Adipocyte (in vitro differentiated cells): ENCODE measurements at regions not wholly inside any gene's neighbourhood (a gene's known extent, or its start where the extent isn't known, plus 50 kb on each side); places are given as distances from the start of the nearest gene placed in this dataset.
"Not testable (repeated sequence)": the region's sequence is repeated elsewhere in the genome, so short reads cannot be mapped to it uniquely, and the experiment has no call there.

Experiments
- DNase-seq: peaks from one replicate; pipeline ENCODE4 v3.0.0-alpha.2; 2015; ENCODE audit warnings: low read depth
- H3K27me3 ChIP-seq: replicated peaks from 2 replicates; pipeline ENCODE4 v1.7.0; 2013; ENCODE audit warnings: mild to moderate bottlenecking, low read length, moderate library complexity; ENCODE audit not compliant: control insufficient read depth, insufficient read depth
- H3K36me3 ChIP-seq: 2 replicates; pipeline ENCODE4 v1.7.0; 2013; ENCODE audit warnings: low read length, mild to moderate bottlenecking, moderate library complexity; ENCODE audit not compliant: control insufficient read depth, insufficient read depth, severe bottlenecking
- H3K4me1 ChIP-seq: 2 replicates; pipeline ENCODE4 v1.7.0; 2013; ENCODE audit warnings: mild to moderate bottlenecking, low read length, moderate library complexity; ENCODE audit not compliant: control insufficient read depth, insufficient read depth
- H3K4me3 ChIP-seq: 2 replicates; pipeline ENCODE4 v1.7.0; 2013; ENCODE audit warnings: mild to moderate bottlenecking, low read length, moderate library complexity
- H3K9ac ChIP-seq: 2 replicates; pipeline ENCODE4 v1.7.0; 2013; ENCODE audit warnings: mild to moderate bottlenecking, low read length, moderate library complexity
- H3K9me3 ChIP-seq: 2 replicates; pipeline ENCODE4 v1.7.0; 2013; ENCODE audit warnings: mild to moderate bottlenecking, low read length, moderate library complexity; ENCODE audit not compliant: control insufficient read depth

- DNase-seq, result no peak
- Histone ChIP-seq H3K27me3 (peaks cover 17% of the 10 kb centered on the region), H3K4me1 (no peaks in the 10 kb centered on the region), H3K9ac (no peak overlapping the region), H3K9me3 (no peaks in the 10 kb centered on the region), H3K36me3 (no peaks in the 10 kb centered on the region), H3K4me3 (no peak overlapping the region)
These were observed 481.4 kb downstream of the TYW1 start for GRCh38 chr7:67478066-67478465.

GRCh38 chr7:67484244-67484751, 487.7 kb downstream of the TYW1 start:
- DNase-seq, result peak; percentile 86
- H3K9me3 ChIP-seq, result no peaks in the 10 kb centered on the region
- peaks cover 36% of the 10 kb centered on the region for H3K27me3 ChIP-seq
- H3K9ac ChIP-seq, result peak overlapping the region; percentile 47
- no peaks in the 10 kb centered on the region for H3K36me3 ChIP-seq
- peak overlapping the region; percentile 70 for H3K4me3 ChIP-seq
- no peaks in the 10 kb centered on the region for H3K4me1 ChIP-seq

GRCh38 chr7:67486401-67486800, 489.8 kb downstream of the TYW1 start:
- no peaks in the 10 kb centered on the region for H3K36me3 ChIP-seq
- H3K9me3 ChIP-seq, result no peaks in the 10 kb centered on the region
- H3K27me3 ChIP-seq, result peaks cover 29% of the 10 kb centered on the region
- no peak overlapping the region for H3K4me3 ChIP-seq
- H3K9ac ChIP-seq, result no peak overlapping the region
- DNase-seq, result no peak
- H3K4me1 ChIP-seq, result no peaks in the 10 kb centered on the region

GRCh38 chr7:67487316-67487715, 490.7 kb downstream of the TYW1 start:
- peaks cover 23% of the 10 kb centered on the region for H3K27me3 ChIP-seq
- no peak for DNase-seq
- no peaks in the 10 kb centered on the region for H3K4me1 ChIP-seq
- H3K9me3 ChIP-seq, result no peaks in the 10 kb centered on the region
- H3K36me3 ChIP-seq, result no peaks in the 10 kb centered on the region
- no peak overlapping the region for H3K9ac ChIP-seq
- H3K4me3 ChIP-seq, result no peak overlapping the region

GRCh38 chr7:67489881-67490280, 493.2 kb downstream of the TYW1 start:
- Histone ChIP-seq H3K4me3 (no peak overlapping the region), H3K4me1 (no peaks in the 10 kb centered on the region), H3K9ac (no peak overlapping the region), H3K36me3 (no peaks in the 10 kb centered on the region), H3K9me3 (no peaks in the 10 kb centered on the region), H3K27me3 (peaks cover 14% of the 10 kb centered on the region)
- DNase-seq, result no peak

GRCh38 chr7:67493366-67493765, 496.7 kb downstream of the TYW1 start:
- no peak overlapping the region for H3K9ac ChIP-seq
- DNase-seq, result no peak
- peaks cover 8% of the 10 kb centered on the region for H3K27me3 ChIP-seq
- H3K4me1 ChIP-seq, result no peaks in the 10 kb centered on the region
- no peaks in the 10 kb centered on the region for H3K36me3 ChIP-seq
- no peak overlapping the region for H3K4me3 ChIP-seq
- H3K9me3 ChIP-seq, result no peaks in the 10 kb centered on the region

- Histone ChIP-seq H3K36me3 (no peaks in the 10 kb centered on the region), H3K9me3 (no peaks in the 10 kb centered on the region), H3K4me3 (no peak overlapping the region), H3K4me1 (no peaks in the 10 kb centered on the region), H3K9ac (no peak overlapping the region), H3K27me3 (peaks cover 7% of the 10 kb centered on the region)
- DNase-seq, result no peak
These were observed 500.0 kb downstream of the TYW1 start for GRCh38 chr7:67496589-67496988.

- not testable (repeated sequence) for H3K36me3 ChIP-seq, H3K27me3 ChIP-seq, DNase-seq, H3K4me3 ChIP-seq, H3K9ac ChIP-seq, H3K4me1 ChIP-seq, H3K9me3 ChIP-seq
These were observed 501.3 kb downstream of the TYW1 start for GRCh38 chr7:67497914-67498313.

GRCh38 chr7:67502929-67503328, 506.3 kb downstream of the TYW1 start:
- no peak overlapping the region for H3K9ac ChIP-seq
- H3K36me3 ChIP-seq, result no peaks in the 10 kb centered on the region
- H3K4me3 ChIP-seq, result no peak overlapping the region
- H3K9me3 ChIP-seq, result peaks cover 5% of the 10 kb centered on the region
- H3K27me3 ChIP-seq, result peaks cover 4% of the 10 kb centered on the region
- DNase-seq, result no peak
- H3K4me1 ChIP-seq, result no peaks in the 10 kb centered on the region

- Histone ChIP-seq H3K9me3 (peaks cover 5% of the 10 kb centered on the region), H3K4me1 (no peaks in the 10 kb centered on the region), H3K4me3 (no peak overlapping the region), H3K9ac (no peak overlapping the region), H3K27me3 (peaks cover 4% of the 10 kb centered on the region), H3K36me3 (no peaks in the 10 kb centered on the region)
- DNase-seq, result no peak
These were observed 508.8 kb downstream of the TYW1 start for GRCh38 chr7:67505449-67505848.

- H3K9me3 ChIP-seq, result peaks cover 5% of the 10 kb centered on the region
- no peaks in the 10 kb centered on the region for H3K4me1 ChIP-seq
- no peak overlapping the region for H3K4me3 ChIP-seq
- no peaks in the 10 kb centered on the region for H3K36me3 ChIP-seq
- peaks cover 6% of the 10 kb centered on the region for H3K27me3 ChIP-seq
- no peak overlapping the region for H3K9ac ChIP-seq
- no peak for DNase-seq
These were observed 515.8 kb downstream of the TYW1 start for GRCh38 chr7:67512481-67512880.

- Histone ChIP-seq H3K36me3 (no peaks in the 10 kb centered on the region), H3K4me1 (no peaks in the 10 kb centered on the region), H3K27me3 (no peaks in the 10 kb centered on the region), H3K9ac (no peak overlapping the region), H3K9me3 (no peaks in the 10 kb centered on the region), H3K4me3 (no peak overlapping the region)
- no peak for DNase-seq
These were observed 521.9 kb downstream of the TYW1 start for GRCh38 chr7:67518580-67518979.
